GM23248 (cell line): ENCODE measurements at regions not wholly inside any gene's neighbourhood (a gene's known extent, or its start where the extent isn't known, plus 50 kb on each side); places are given as distances from the start of the nearest gene placed in this dataset.

Experiments
- EZH2 ChIP-seq: fragments of 200-600 bp; sonication (generic); IDR thresholded peaks from 2 replicates; pipeline ENCODE4 v1.6.1; 2018; ENCODE audit warnings: antibody characterized with exemption, mild to moderate bottlenecking; ENCODE audit not compliant: insufficient read depth, poor library complexity, severe bottlenecking
- EZH2phosphoT487 ChIP-seq: fragments of 200-600 bp; sonication (generic); IDR thresholded peaks from 2 replicates; pipeline ENCODE4 v1.6.1; 2018; ENCODE audit warnings: antibody characterized with exemption, moderate library complexity, mild to moderate bottlenecking, low read depth; ENCODE audit not compliant: insufficient read depth

- TF ChIP-seq EZH2phosphoT487 (no peak), EZH2 (no peak)
These were observed 229.1 kb upstream of the MKLN1 start for GRCh38 chr7:131098527-131098926.
